AML-193 (cell line): ENCODE measurements at regions not wholly inside any gene's neighbourhood (a gene's known extent, or its start where the extent isn't known, plus 50 kb on each side); places are given as distances from the start of the nearest gene placed in this dataset.
"Not testable (repeated sequence)": the region's sequence is repeated elsewhere in the genome, so short reads cannot be mapped to it uniquely, and the experiment has no call there.

Experiments used
- DNase-seq, 2 experiments: peaks; one replicate each; lab custom pipeline; 2025; lab: John Stamatoyannopoulos, UW

GRCh38 chr10:108362296-108362695 lies 1197.8 kb upstream of the SORCS1 start:
- DNase-seq = no peak

- no peak for DNase-seq
These were observed 1195.7 kb upstream of the SORCS1 start for GRCh38 chr10:108360187-108360586.

GRCh38 chr10:108358912-108359311 lies 1194.4 kb upstream of the SORCS1 start:
- DNase-seq = no peak

- DNase-seq = no peak
These were observed 1188.3 kb upstream of the SORCS1 start for GRCh38 chr10:108352771-108353170.

- DNase-seq = no peak
These were observed 1183.7 kb upstream of the SORCS1 start for GRCh38 chr10:108348215-108348614.

- no peak for DNase-seq
These were observed 1181.6 kb upstream of the SORCS1 start for GRCh38 chr10:108346066-108346465.

GRCh38 chr10:108338146-108338545 lies 1173.6 kb upstream of the SORCS1 start:
- no peak for DNase-seq

- DNase-seq = no peak
These were observed 1172.3 kb upstream of the SORCS1 start for GRCh38 chr10:108336836-108337235.

- DNase-seq = no peak
These were observed 1163.2 kb upstream of the SORCS1 start for GRCh38 chr10:108327706-108328105.

GRCh38 chr10:108323274-108323798 lies 1158.8 kb upstream of the SORCS1 start:
- DNase-seq = no peak

- DNase-seq = no peak
These were observed 1155.1 kb upstream of the SORCS1 start for GRCh38 chr10:108319434-108320222.

GRCh38 chr10:108315636-108316035 lies 1151.1 kb upstream of the SORCS1 start:
- DNase-seq = not testable (repeated sequence)

- DNase-seq = no peak
These were observed 1143.4 kb upstream of the SORCS1 start for GRCh38 chr10:108307925-108308312.

GRCh38 chr10:108307250-108307924 lies 1142.9 kb upstream of the SORCS1 start:
- no peak for DNase-seq

GRCh38 chr10:108303149-108303548 lies 1138.6 kb upstream of the SORCS1 start:
- DNase-seq = no peak

GRCh38 chr10:108301002-108301401 lies 1136.5 kb upstream of the SORCS1 start:
- no peak for DNase-seq

GRCh38 chr10:108290823-108291222 lies 1126.3 kb upstream of the SORCS1 start:
- no peak for DNase-seq

GRCh38 chr10:108275895-108276685 lies 1111.6 kb upstream of the SORCS1 start:
- DNase-seq = no peak

GRCh38 chr10:108260383-108260906 lies 1095.9 kb upstream of the SORCS1 start:
- DNase-seq = no peak

- DNase-seq = no peak
These were observed 1089.6 kb upstream of the SORCS1 start for GRCh38 chr10:108254089-108254488.

- DNase-seq = no peak
These were observed 1088.3 kb upstream of the SORCS1 start for GRCh38 chr10:108252771-108253170.

- DNase-seq = no peak
These were observed 1086.6 kb upstream of the SORCS1 start for GRCh38 chr10:108250936-108251620.
